ENCODE measurements at regions not wholly inside any gene's neighbourhood (a gene's known extent, or its start where the extent isn't known, plus 50 kb on each side); places are given as distances from the start of the nearest gene placed in this dataset.
A peak's percentile ranks its signal among the peaks of the same experiment; 100 is the strongest.
"Not testable (repeated sequence)": the region's sequence is repeated elsewhere in the genome, so short reads cannot be mapped to it uniquely, and the experiment has no call there.

DNA sequence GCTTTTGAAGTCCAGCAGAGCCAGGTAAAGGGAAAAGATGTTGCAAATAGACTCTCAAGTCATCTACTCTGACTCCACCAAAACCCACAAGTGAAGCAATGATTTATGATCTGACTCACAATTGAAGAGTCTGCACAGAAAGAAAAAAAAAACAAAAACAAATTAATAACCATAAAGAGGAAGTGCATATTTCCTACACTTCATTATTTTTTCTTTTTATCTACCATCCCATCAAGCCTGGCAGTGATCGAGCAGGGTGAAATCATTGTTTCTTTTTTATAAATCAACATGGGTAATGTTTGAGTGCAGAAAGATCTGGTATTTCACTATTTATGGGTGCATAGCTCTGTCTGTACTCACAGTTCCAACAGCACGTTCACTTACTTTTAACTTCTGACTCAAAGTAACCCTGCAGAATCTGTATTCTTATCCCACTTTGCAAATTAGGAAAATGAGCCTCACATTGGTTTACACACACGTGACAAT lies 829.0 kb downstream of the TNS3 start:
- Histone ChIP-seq H3K27ac (peak overlapping the region; percentile 48 to 63), H3K4me3 (no peak overlapping the region)
- DNase-seq (ENCODE audit: low spot score) = no peak
- TF ChIP-seq, protein P1, sequence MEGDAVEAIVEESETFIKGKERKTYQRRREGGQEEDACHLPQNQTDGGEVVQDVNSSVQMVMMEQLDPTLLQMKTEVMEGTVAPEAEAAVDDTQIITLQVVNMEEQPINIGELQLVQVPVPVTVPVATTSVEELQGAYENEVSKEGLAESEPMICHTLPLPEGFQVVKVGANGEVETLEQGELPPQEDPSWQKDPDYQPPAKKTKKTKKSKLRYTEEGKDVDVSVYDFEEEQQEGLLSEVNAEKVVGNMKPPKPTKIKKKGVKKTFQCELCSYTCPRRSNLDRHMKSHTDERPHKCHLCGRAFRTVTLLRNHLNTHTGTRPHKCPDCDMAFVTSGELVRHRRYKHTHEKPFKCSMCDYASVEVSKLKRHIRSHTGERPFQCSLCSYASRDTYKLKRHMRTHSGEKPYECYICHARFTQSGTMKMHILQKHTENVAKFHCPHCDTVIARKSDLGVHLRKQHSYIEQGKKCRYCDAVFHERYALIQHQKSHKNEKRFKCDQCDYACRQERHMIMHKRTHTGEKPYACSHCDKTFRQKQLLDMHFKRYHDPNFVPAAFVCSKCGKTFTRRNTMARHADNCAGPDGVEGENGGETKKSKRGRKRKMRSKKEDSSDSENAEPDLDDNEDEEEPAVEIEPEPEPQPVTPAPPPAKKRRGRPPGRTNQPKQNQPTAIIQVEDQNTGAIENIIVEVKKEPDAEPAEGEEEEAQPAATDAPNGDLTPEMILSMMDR (IDR thresholded peaks at IDR 0.05) = no peak

DNA sequence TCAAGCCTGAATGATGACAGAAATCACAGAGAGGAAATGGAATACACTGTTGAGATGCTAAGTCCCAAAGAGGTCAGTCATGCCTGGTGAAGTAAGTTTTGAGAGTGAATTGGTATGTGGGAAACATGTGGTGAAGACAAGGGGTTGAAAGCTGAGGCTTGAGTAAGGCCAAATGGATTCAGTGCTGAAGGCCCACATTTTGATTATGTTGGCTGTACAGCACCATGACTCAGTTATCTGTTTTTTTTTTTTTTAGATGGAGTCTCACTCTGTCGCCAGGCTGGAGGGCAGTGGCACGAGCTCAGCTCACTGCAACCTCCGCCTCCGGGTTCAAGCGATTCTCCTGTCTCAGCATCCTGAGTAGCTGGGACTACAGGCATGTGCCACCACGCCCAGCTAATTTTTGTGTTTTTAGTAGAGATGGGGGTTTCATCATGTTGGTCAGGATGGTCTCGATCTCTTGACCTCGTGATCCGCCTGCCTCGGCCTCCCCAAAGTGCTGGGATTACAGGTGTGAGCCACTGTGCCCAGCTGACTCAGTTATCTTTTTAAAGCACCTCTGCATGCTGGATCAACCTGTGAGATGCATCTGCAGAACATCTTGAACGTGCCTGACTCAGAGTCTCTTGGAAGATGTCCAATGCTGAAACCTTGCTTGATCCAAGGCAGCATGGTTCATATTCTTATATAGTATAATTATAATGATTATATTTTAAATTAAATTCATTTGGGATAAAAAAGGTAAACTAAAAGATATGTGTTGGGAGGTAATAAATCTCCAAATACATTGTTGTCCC lies 829.8 kb downstream of the TNS3 start:
- not testable (repeated sequence) for H3K4me3 ChIP-seq; DNase-seq (ENCODE audit: low spot score)
- H3K27ac ChIP-seq = peak overlapping the region; percentile 48 to 72

GRCh38 chr7:46751471-46751870 lies 830.4 kb upstream of the IGFBP3 start:
- H3K27ac ChIP-seq = peak overlapping the region; percentile 48 to 59
- no peak for DNase-seq (ENCODE audit: low spot score)
- TF ChIP-seq, protein P1 (IDR thresholded peaks at IDR 0.05) = no peak
- H3K4me3 ChIP-seq = no peak overlapping the region

DNA sequence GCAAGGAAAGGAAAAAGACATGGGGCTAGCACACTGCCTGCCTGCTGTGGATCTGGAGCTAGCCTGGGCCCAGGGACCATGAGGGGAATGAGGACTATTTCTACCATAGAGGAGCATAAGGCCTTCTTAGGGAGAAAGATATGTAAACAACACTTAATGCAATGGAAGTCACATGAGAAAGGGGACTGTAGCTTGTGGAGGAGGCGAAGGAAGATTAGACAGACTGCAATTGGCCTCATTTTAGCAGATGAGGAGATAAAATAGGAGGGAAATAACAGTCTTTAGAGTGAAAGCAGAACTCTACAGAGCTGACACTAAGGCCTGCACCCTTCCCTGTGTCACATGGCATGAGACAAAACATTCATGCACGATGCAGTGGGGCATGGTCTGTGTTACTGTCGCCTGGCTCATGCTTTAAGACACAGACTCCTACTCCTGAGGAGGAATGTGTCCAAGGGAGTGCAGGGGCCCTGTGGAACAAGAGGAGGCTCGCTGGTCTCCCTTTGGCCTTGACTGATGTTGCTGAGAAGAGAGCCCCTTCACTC lies 829.3 kb upstream of the IGFBP3 start:
- DNase-seq (ENCODE audit: low spot score) = no peak
- H3K4me3 ChIP-seq = no peak overlapping the region
- peak overlapping the region in 1 of 2 donors; percentile 11 for H3K27ac ChIP-seq
- TF ChIP-seq, protein P1 (IDR thresholded peaks at IDR 0.05) = no peak

GRCh38 chr7:46747869-46748576 lies 827.0 kb upstream of the IGFBP3 start:
- Histone ChIP-seq H3K4me3 (no peak overlapping the region), H3K27ac (no peak overlapping the region)
- DNase-seq (ENCODE audit: low spot score) = no peak

DNA sequence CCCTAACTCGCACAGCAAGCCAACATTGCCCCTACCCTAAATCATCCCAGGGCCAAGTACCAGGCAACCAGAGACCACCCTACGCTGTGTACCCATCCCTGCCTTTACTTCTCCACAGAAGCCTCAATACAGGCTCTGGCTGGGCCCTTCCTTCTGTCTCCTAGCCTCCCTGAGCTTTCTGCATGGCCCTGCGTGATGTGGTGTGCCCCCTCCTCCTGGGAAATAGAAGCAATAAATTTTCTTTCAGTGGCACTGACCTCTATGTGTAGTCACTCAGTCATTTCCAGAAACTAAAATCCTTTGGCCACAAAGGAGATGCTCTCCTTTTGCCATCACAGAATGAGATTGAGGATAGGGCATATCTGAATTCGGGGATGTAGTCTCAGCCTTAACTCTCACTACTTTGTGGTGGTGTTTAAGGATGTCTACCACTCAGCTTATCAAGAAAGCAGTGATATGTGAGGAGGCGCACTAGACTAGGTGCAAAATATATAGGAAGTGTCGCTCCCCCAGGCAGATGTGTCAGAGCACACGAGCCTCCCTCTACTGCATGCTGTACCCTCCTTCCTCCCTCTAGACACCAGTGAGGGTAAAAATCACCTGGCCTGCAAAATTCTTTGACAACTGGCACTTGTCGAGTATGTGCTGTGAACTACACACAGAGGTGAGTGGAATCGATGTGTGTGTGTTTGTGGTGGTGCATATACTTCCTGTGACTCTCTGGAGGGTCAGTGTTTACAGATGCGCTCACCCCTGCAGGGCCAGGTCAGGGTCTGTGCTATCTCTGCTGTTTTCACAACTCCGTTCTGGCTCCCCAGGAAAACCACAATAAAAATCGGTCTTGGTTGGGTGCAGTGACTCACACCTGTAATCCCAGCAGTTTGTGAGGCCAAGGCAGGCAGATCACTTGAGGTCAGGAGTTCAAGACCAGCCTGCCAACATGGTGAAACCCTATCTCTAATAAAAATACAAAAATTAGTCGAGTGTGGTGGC lies 825.9 kb upstream of the IGFBP3 start:
- Histone ChIP-seq H3K27ac (no peak overlapping the region), H3K4me3 (no peak overlapping the region)
- TF ChIP-seq, protein P1 (IDR thresholded peaks at IDR 0.05) = no peak
- DNase-seq (ENCODE audit: low spot score) = no peak

More at GRCh38 chr7:46747869-46748576, 827.0 kb upstream of the IGFBP3 start:
- TF ChIP-seq, protein P1 (IDR thresholded peaks at IDR 0.05) = no peak
